Frontal cortex (tissue), 3 donors: ENCODE measurements at regions not wholly inside any gene's neighbourhood (a gene's known extent, or its start where the extent isn't known, plus 50 kb on each side); places are given as distances from the start of the nearest gene placed in this dataset.
A peak's percentile ranks its signal among the peaks of the same experiment; 100 is the strongest.
"Not testable (repeated sequence)": the region's sequence is repeated elsewhere in the genome, so short reads cannot be mapped to it uniquely, and the experiment has no call there.

Experiments
- DNase-seq, 2 donors: peaks; one replicate each; pipeline ENCODE4 v3.0.0; 2012; ENCODE audit warnings: low spot score in 2 of 2
- FAIRE-seq: peaks from 2 replicates; lab custom pipeline; 2012; peaks lifted over from hg19 to GRCh38; lab: Jason Lieb, UNC
- donor health status: control.
- donor health status: control.
- donor health status: control.

DNA sequence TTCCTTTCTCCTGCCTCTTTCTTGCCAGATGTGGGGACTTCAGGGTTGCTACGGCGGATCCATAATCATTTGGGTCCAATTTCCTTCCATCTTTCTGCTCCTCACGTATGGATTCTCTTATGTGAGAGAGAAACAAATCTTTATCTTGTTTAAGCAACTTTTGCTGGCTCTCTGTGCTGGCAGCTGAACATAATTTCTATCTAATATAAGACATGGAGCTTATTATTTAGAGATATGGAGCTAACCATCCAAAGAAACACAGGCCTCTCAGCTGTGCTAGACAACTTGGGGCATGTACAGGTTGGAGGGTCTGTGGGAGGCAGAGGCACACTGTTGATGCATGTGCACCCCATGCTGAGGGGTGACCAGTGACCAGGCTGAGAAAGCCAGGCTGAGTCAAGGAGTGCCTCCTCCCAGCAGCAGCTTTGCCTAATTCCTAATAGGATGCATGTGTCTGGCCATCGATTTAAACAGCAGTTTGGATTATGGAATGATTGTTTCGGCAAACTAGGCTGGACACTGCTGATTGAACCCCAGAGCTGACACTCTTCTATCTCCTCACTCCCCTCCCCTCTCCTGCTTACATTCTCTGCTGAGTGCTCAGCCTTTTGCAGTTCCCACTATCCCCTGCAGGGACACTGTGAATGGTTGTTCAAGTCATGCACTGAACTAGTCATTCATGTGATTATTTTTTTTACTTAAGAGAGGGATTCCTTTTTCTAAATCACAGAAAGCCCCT, 195.8 kb downstream of the ERCC6L2 start:
- FAIRE-seq (no peak), DNase-seq (peak in 1 of 2 donors; percentile 51)

DNA sequence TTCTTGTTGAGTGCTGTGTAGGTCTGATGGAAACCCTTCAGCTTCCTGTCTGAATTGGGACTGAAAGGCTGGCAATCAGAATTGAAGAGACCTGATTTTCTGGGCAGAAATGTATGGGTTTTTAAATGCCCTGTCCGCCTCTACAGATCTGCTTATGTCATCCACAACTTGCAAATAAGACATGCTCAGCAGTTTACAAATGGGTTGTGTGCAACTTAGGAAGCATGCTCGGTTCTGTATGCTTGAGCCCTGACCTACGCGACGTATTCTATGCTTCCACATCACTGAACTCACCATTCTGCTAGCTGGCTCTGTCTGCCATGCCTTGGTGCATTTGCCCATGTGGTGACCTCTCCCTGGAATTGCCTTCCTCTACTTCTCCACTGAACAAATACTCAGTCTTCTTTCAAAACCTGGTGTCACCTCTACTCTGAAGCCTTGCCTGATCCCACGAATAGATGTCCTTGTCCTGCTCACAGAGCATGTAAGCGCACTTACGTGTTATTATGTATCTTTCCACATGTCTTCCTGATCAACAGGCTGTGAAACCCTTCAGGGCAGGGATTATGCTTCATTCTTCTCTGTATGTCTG, 194.2 kb downstream of the ERCC6L2 start:
- DNase-seq (no peak), FAIRE-seq (no peak)

DNA sequence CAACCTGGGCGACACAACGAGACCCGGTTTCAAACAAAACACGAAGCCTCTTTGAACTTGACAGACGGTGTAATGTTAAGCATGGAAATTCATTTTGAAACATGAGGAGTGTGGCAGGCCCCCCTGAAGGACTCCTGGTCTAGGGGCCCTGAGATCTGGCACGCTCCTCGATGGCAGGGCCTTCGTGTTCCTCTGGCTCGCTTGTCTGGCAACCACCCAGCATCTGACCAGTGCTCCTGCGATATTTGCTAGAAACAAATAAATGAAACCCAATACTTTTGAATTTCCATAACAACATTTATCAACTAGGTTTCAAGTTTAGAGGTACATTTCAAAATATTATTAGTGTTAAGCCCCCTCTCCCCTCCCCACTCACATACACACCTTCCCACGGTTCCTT, 193.0 kb downstream of the ERCC6L2 start:
- DNase-seq (no peak), FAIRE-seq (no peak)

- DNase-seq (no peak), FAIRE-seq (no peak)
Observed at GRCh38 chr9:96067600-96067999, 192.1 kb downstream of the ERCC6L2 start.

GRCh38 chr9:96067004-96067403, 191.5 kb downstream of the ERCC6L2 start:
- no peak for FAIRE-seq
- DNase-seq, result no peak

DNA sequence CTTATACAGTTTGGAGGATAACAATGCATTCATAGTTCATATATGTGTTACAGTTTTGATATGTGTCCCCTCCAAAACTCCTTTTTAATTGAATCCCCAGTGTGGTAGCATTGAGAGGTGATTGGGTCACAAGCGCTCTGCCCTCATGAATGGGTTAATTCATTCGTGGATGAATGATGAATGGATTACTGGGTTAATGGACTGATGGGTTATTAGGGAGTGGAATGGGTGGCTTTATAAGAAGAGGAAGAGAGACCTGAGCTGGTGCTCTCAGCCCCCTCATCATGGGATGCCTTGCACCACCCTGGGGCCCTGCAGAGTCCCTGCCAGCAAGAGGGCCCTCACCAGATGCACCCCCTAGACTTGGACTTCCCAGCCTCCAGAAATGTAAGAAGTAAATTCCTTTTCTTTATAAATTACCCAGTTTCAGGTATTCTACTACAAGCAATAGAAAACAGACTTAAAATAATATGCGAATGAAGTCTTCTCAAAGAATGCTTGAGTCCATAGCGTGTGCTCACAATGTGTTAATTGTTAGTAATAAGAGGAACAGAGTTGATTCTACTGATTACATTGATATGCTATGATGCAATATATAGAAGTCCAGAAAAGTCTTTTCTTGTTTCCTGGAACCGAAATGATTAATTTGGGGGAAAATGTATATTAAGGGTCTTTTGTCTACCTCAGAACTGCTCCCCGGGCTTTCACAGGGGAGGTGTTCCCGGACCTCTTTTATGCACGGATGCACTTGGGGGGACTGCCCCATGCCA, 190.2 kb downstream of the ERCC6L2 start:
- no peak for DNase-seq
- FAIRE-seq, result no peak

DNA sequence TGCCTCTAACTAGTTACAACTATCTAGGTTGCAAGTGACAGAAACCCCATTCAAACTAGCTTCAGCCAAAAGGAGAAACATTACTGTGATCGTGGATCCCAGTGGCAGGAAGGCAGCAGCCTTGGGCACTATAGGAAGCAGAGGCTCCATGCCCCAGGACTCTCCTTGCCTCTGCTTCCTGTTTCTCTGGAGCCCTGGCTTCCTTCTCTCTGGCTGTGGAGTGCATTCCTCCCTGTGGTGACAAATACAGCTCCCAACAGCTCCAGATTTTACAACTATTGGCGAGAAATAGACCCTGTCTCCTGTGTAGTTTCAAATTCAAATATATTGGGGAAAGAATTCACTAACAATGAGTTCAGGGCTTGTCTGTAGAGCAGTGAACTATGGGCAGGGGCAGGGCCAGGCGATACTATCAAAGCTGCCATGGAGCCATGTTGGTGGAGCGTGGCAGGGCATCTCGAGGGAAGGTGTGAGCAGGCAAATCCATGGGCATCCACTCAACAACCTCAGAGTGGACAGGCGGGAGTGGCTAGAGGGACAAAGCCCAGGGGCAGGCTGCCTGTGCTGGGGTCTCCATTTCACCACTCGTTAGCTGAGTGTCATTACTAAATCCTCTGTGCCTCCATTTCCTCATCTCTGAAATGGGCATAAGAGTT, 189.5 kb downstream of the ERCC6L2 start:
- DNase-seq (no peak), FAIRE-seq (no peak)

- DNase-seq (no peak), FAIRE-seq (no peak)
Observed at GRCh38 chr9:96062854-96063253, 187.4 kb downstream of the ERCC6L2 start.

DNA sequence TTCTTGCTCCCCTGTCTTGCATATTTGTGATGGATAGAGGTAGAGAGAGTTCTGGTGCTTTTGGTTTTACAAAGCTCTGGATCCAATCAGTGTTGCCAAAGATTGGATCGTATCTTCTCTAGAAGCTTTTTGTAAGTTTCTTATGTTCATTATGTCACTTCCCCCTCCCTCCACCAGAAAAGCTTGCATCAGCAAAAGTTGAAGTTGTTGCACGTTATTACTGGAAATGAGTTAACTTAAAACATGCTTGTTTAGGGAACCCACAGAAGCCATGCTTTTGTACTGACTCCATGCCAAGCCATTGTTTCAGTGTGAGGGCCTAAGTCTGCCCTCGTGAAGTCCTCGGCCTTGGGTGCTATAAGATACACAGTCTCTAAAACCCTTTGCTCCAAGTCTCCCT, 186.5 kb downstream of the ERCC6L2 start:
- no peak for FAIRE-seq

GRCh38 chr9:96061293-96061987, 185.9 kb downstream of the ERCC6L2 start:
- FAIRE-seq, result no peak
- peak; percentile 40 to 46 for DNase-seq

More for the DNA sequence above, 186.5 kb downstream of the ERCC6L2 start:
- DNase-seq, result no peak

GRCh38 chr9:96058218-96058617, 182.7 kb downstream of the ERCC6L2 start:
- FAIRE-seq (no peak), DNase-seq (no peak)

GRCh38 chr9:96057155-96057554, 181.7 kb downstream of the ERCC6L2 start:
- DNase-seq (no peak), FAIRE-seq (no peak)

GRCh38 chr9:96056226-96056625, 180.7 kb downstream of the ERCC6L2 start:
- DNase-seq (no peak), FAIRE-seq (no peak)

DNA sequence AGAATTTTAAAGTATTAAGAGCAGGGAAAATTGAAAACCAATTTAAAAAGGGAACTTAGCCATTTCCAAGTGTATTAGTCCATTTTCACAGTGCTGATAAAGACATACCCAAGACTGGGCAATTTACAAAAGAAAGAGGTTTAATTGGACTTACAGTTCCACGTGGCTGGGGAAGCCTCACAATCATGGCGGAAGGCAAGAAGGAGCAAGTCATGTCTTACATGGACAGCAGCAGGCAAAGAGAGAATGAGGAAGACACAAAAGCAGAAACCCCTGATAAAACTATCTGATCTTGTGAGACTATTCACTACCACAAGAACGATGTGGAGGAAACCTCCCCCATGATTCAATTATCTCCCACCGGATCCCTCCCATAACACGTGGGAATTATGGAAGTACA, 178.8 kb downstream of the ERCC6L2 start:
- not testable (repeated sequence) for DNase-seq, FAIRE-seq

- no peak for FAIRE-seq
- DNase-seq, result no peak
Observed at GRCh38 chr9:96052686-96053085, 177.2 kb downstream of the ERCC6L2 start.

DNA sequence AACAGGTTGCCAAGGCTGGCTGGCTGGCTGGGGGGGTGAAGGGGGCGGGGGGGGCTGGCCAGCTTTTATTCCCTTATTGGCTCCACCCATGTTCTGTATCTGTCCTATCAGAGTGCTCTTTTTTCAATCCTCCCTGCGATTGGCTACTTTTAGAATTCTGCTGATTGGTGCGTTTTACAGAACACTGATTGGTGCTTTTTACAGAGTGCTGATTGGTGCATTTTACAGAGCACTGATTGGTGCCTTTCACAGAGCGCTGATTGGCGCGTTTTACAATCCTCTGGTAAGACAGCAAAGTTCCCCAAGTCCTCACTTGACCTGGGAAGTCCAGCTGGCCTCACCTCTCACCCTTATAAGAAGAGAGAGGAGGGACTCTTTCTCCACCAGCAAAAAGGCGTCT, 175.9 kb downstream of the ERCC6L2 start:
- DNase-seq (no peak), FAIRE-seq (no peak)

GRCh38 chr9:96050861-96051155, 175.3 kb downstream of the ERCC6L2 start:
- no peak for FAIRE-seq
- no peak for DNase-seq

- no peak for DNase-seq
- no peak for FAIRE-seq
Observed at GRCh38 chr9:96050048-96050860, 174.8 kb downstream of the ERCC6L2 start.
